C4-2B (cell line): ENCODE measurements at regions not wholly inside any gene's neighbourhood (a gene's known extent, or its start where the extent isn't known, plus 50 kb on each side); places are given as distances from the start of the nearest gene placed in this dataset.
"Not testable (repeated sequence)": the region's sequence is repeated elsewhere in the genome, so short reads cannot be mapped to it uniquely, and the experiment has no call there.

ENCODE experiments used
- H3K27ac ChIP-seq: fragments of 450-650 bp; 2 replicates; pipeline ENCODE4 v1.5.1; 2017
- ZFX ChIP-seq: fragments of 450-650 bp; IDR thresholded peaks from 2 replicates; pipeline ENCODE4 v1.6.1; 2017
- TF ChIP-seq, protein P1 (sequence below): fragments of 450-650 bp; conservative IDR thresholded peaks from 2 replicates; pipeline ENCODE4 v1.5.1; 2017; ENCODE audit warnings: mild to moderate bottlenecking

DNA sequence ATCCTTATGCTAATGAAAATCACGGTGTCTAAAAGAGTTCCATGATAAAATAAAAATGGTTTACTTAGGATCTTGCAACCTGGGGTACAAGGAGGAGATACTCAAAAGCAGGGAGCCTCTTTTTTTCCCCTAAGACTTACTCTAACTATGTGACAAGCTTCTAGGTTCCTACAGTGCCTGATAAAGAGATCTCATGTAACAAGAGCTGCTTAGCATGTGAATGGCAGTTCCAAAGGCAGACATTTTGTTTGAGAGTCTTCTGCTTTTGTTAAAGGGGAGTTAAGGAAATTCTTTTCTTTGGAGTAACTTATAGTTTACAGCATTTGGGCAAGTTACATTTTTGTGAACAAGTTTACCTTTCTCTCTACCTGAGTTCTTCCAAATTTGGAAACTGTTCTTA, 945.8 kb upstream of the ADGRB3 start:
- TF ChIP-seq ZFX: no peak
- TF ChIP-seq, protein P1, sequence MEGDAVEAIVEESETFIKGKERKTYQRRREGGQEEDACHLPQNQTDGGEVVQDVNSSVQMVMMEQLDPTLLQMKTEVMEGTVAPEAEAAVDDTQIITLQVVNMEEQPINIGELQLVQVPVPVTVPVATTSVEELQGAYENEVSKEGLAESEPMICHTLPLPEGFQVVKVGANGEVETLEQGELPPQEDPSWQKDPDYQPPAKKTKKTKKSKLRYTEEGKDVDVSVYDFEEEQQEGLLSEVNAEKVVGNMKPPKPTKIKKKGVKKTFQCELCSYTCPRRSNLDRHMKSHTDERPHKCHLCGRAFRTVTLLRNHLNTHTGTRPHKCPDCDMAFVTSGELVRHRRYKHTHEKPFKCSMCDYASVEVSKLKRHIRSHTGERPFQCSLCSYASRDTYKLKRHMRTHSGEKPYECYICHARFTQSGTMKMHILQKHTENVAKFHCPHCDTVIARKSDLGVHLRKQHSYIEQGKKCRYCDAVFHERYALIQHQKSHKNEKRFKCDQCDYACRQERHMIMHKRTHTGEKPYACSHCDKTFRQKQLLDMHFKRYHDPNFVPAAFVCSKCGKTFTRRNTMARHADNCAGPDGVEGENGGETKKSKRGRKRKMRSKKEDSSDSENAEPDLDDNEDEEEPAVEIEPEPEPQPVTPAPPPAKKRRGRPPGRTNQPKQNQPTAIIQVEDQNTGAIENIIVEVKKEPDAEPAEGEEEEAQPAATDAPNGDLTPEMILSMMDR: no peak

DNA sequence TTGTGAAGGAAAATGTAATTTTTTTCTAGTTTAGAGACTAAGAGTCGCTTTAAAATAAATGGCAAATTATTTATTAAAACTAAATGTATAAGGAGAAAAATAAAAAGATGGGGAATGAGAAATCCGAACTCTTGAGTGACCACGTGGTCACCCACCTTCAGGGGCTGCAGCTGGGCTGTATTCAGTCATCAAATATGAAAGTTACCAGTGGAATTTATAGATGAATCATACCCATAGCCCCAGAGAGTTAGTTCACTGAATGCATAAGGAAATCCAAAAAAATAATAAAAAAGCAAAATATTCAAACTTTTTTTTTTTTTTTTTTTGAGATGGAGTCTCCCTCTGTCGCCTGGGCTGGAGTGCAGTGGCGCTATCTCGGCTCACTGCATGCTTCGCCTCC, 947.7 kb upstream of the ADGRB3 start:
- TF ChIP-seq ZFX: no peak
- TF ChIP-seq, protein P1: no peak

More for the DNA sequence above, 945.8 kb upstream of the ADGRB3 start:
- no peak overlapping the region for H3K27ac ChIP-seq

DNA sequence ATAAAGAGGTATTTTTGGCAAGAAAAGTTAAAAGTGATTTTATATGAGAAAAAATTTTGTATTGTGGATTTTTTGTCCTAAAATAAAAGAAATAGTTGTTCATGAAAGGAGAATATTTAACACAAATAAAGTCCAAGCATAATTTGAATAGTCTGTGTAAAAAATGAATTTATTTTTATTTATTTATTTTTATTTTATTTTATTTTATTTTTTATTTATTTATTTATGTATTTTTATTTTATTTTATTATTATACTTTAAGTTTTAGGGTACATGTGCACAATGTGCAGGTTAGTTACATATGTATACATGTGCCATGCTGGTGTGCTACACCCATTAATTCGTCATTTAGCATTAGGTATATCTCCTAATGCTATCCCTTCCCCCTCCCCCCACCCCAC, 948.9 kb upstream of the ADGRB3 start:
- not testable (repeated sequence) for H3K27ac ChIP-seq

More for the DNA sequence above, 947.7 kb upstream of the ADGRB3 start:
- H3K27ac ChIP-seq: no peak overlapping the region

GRCh38 chr6:67683960-67684359, 951.1 kb upstream of the ADGRB3 start:
- TF ChIP-seq, protein P1: no peak
- TF ChIP-seq ZFX: no peak
- no peak overlapping the region for H3K27ac ChIP-seq

GRCh38 chr6:67680297-67680932, 954.7 kb upstream of the ADGRB3 start:
- TF ChIP-seq, protein P1: no peak
- TF ChIP-seq ZFX: no peak
- H3K27ac ChIP-seq: no peak overlapping the region

- no peak overlapping the region for H3K27ac ChIP-seq
- no peak for TF ChIP-seq ZFX
- TF ChIP-seq, protein P1: no peak
Measured at GRCh38 chr6:67679566-67680296, 955.4 kb upstream of the ADGRB3 start.

- H3K27ac ChIP-seq: no peak overlapping the region
- TF ChIP-seq, protein P1: no peak
- TF ChIP-seq ZFX: no peak
Measured at GRCh38 chr6:67676892-67677291, 958.2 kb upstream of the ADGRB3 start.
